Fibroblast of villous mesenchyme (primary cell): ENCODE measurements at regions not wholly inside any gene's neighbourhood (a gene's known extent, or its start where the extent isn't known, plus 50 kb on each side); places are given as distances from the start of the nearest gene placed in this dataset.
A peak's percentile ranks its signal among the peaks of the same experiment; 100 is the strongest.

Experiments
- DNase-seq: peaks from one replicate; pipeline ENCODE4 v3.0.0-alpha.2; 2010; ENCODE audit warnings: low read depth
- H3K4me3 ChIP-seq: 2 replicates; pipeline ENCODE4 v1.5.1; 2011; ENCODE audit warnings: low read depth, mild to moderate bottlenecking, low read length
- CTCF ChIP-seq: IDR thresholded peaks from 2 replicates; pipeline ENCODE4 v1.5.1; 2012; ENCODE audit warnings: low read depth, mild to moderate bottlenecking, low read length; ENCODE audit not compliant: insufficient read depth

DNA sequence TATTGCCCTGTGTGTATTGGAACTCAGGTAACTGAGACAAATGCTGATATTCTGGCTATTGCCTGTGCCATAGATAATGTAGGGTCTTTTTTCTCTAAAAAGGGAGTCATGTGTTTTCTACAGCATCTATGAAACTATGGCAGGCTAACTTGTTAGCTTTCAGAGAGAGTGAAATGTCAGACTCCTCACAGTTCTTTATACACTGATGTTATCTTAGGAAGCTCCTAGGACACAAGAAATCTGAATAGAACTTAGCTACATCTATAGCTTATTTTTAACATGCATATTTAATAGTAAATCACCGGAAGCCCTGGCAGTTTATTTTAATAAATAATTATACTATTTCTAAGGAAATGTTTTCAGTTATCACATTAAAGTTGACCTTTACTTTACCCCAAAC lies 369.6 kb downstream of the NAF1 start:
- H3K4me3 ChIP-seq, result no peak overlapping the region
- no peak for DNase-seq
- no peak for TF ChIP-seq CTCF

GRCh38 chr4:162793571-162793970 lies 373.1 kb downstream of the NAF1 start:
- H3K4me3 ChIP-seq, result no peak overlapping the region
- no peak for TF ChIP-seq CTCF
- peak; percentile 26 for DNase-seq

- TF ChIP-seq CTCF, result no peak
- H3K4me3 ChIP-seq, result no peak overlapping the region
- no peak for DNase-seq
These were observed 373.7 kb downstream of the NAF1 start for GRCh38 chr4:162793004-162793403.

DNA sequence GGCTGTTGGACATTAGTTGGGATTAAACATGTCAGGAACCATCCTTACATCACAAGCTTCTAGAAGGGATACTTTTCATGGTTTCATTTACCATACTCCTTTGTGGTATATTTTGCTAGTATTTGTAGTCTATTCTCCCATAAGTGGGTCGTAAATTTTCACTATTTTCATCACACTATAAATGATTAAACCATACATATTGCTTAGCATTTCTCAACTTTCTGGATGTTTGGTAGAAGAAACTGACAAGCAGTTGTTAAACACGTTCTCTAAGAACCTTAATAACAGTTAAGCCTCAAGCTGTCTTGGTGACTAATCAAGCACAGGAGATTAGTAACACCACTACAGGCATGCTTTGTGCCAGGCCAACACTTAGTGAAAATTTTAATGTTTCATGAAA lies 375.5 kb downstream of the NAF1 start:
- TF ChIP-seq CTCF, result no peak
- H3K4me3 ChIP-seq, result no peak overlapping the region
- no peak for DNase-seq

DNA sequence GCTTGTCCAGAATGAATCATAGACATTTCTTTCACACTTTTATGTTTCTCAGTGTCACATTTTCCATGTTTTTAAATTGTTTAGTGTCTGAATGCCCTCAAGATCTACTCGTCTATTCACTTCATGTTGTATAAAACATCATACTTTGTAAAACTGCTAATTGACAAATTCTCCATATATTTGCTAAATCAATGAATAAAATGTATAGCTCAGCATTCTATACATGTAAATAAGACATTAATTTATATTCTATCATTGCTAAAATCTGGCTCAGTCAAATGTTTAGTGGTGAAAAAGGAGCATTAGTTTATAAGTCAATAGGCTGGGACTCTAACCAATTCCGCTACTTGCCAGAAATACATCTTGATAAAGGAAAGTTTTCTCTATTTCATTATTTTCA lies 379.6 kb downstream of the NAF1 start:
- TF ChIP-seq CTCF, result no peak
- DNase-seq, result no peak
- H3K4me3 ChIP-seq, result no peak overlapping the region

DNA sequence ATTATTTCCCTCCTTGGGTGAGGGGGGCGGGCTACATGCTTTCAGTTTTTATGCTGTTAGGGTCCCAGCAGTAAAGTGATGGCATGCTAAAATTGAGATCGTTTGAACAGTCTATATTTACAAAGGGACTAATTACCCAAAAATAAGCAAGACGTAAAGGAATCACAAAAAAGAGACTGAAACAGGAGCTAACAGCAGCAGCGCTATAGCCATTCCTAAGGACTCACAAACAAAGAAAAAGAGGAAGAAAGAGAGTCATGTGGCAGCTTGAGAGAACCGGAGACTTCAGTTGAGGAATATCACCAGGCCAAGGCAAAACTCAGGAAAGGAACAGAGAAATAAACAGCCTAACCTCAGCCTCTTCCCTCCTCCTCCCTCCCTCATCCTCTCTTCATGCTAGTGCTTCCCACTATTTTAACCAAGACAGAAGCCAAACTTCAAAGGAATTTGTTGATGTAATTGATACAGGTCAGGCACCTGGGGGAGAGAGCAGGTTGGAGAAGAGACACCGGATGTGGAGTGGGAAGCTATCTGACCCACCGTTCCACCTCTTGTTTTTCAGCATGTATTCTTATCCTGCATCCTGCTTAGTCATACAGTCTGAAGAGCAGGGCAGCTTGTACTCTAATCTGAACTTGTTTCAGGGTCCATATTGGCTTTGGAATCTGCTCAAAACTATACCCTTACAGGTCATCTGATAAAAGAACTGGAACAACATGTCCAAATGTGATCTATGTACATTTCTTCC lies 383.7 kb downstream of the NAF1 start:
- no peak for DNase-seq
- TF ChIP-seq CTCF, result no peak
- H3K4me3 ChIP-seq, result no peak overlapping the region
